ENCODE measurements at regions not wholly inside any gene's neighbourhood (a gene's known extent, or its start where the extent isn't known, plus 50 kb on each side); places are given as distances from the start of the nearest gene placed in this dataset.

DNA sequence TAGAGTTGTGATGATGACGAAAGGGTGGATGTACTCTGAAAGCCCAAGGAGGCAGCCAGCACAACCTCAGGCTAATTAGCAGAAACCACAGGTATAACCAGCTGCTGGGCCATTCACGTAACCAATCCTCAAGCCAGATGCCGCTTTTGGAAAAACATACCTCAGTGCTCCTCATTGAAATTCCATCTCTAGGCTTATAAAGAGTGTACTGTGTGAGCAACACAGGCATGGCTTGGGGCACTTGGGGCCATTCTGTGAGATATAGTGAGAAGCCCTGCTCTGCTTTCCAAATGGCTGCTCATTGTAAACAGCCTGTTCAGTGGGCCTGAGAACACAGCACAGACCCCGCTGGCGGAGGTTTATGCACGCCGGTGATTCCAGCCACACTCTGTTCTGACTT lies 182.1 kb upstream of the HHIP start:
- no peak for DNase-seq (ENCODE audit: low read depth)

DNA sequence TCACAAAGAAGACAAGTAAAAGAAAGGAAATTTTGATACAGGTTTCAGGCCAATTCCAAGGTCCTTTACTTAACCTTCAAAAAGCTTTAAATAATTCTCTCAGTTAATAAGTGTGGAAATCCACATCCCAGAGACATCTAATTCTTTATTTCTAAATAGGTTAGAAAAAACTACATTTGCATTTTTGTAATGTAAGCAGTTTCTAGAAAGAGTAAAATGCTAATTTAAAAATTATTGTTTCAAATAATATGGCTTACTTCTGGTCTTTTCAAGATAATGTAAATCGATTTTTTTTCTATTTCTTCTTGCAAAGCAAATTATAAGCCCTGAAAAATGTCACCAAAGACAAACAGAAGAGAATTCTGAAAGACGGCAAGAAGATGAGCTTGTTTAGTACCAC lies 180.4 kb upstream of the HHIP start:
- no peak for DNase-seq (ENCODE audit: low read depth)

DNA sequence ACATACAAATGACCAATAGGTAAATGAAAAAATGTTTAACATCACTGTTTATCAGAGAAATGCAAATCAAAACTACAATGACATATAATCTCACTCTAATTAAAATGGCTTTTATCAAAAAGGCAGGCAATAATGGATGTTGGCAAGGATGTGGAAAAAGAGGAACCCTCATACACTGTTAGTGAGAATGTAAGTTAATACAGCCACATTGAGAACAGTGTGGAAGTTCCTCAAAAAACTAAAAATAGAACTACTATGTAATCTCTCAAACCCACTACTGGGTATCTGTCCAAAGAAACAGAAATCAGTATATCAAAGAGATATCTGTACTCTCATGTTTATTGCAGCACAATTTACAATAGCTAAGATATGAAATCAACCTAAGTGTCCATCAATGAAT lies 165.9 kb upstream of the HHIP start:
- no peak for DNase-seq (ENCODE audit: low read depth)

GRCh38 chr4:144489831-144490230 lies 156.1 kb upstream of the HHIP start:
- no peak for DNase-seq (ENCODE audit: low read depth)

DNA sequence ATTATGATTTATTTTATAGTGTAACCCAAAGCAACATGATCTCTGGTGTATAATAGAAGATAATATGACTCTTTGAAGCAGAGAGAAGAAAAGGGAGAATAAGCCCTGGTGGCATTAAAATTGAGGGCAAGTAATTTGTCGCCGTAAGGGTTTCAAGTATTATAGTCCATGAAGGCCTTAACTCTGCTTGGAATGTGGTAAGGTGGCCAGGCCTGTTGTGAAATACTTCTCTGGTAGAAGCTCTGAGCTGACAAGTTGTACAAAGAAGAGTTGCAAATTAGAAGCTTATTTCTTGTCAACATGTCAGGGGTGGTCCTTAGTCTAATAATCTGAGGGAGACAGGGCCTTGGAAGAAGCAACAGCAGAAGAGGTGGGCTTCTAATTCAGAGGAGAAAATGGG lies 151.7 kb upstream of the HHIP start:
- DNase-seq (ENCODE audit: low read depth) = no peak

- no peak for DNase-seq (ENCODE audit: low read depth)
These were observed 150.0 kb upstream of the HHIP start for GRCh38 chr4:144495944-144496343.

DNA sequence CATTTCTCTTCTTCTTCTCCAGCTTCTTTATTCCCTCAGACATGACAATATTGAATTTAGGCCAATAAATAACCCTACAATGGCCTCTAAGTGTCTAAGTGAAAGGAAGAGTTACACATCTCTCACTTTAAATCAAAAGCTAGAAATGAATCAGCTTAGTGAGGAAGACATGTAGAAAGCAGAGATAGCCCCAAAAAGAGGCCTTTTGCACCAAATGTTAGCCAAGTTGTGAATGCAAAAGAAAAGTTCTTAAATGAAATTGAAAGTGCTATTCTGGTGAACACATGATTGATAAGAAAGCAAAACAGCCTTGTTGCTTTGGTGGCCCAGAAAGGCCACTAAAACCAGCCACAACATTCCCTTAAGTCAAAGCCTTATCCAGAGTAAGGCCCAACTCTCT lies 146.2 kb upstream of the HHIP start:
- DNase-seq (ENCODE audit: low read depth) = no peak

- no peak for DNase-seq (ENCODE audit: low read depth)
These were observed 144.7 kb upstream of the HHIP start for GRCh38 chr4:144501231-144501780.

- DNase-seq (ENCODE audit: low read depth) = no peak
These were observed 141.1 kb upstream of the HHIP start for GRCh38 chr4:144504883-144505282.

DNA sequence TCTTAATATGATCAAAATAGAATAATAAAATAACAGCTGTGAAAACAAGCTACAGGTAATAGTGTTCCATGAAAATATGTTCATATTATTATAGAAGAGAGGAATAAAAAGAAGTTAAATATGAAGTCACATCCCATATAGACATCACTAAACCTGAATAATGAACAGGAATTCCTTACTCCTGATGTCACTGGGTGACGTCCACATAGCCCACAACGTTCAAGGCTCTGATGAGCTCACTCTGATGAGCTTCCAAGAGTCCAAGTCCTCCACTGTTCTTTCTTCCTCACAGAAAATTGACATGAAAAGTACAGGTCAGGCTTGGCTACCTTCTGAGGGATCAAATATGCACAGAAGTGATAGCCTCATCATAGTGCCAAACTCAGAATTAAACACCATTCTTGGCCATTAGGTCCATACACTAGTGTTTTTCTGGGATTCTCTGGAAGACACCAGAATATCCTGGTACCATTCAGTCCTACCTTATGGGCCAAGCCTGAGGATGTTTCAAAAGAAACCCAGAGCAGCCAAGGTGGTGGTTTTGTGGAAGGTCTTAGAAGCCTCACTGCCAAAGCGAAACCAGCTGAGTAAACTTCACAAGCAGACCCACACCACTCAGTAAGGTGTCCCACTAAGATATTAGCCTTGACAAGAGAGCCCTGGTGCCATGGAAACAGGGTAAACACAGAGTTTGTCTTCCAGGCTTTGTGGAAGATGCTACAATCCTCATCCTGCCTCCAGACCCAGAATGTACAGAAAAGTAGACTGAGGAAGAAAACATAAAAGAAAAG lies 138.4 kb upstream of the HHIP start:
- no peak for DNase-seq (ENCODE audit: low read depth)

- DNase-seq (ENCODE audit: low read depth) = no peak
These were observed 136.6 kb upstream of the HHIP start for GRCh38 chr4:144509088-144510015.

GRCh38 chr4:144514736-144515135 lies 131.2 kb upstream of the HHIP start:
- DNase-seq (ENCODE audit: low read depth) = no peak

DNA sequence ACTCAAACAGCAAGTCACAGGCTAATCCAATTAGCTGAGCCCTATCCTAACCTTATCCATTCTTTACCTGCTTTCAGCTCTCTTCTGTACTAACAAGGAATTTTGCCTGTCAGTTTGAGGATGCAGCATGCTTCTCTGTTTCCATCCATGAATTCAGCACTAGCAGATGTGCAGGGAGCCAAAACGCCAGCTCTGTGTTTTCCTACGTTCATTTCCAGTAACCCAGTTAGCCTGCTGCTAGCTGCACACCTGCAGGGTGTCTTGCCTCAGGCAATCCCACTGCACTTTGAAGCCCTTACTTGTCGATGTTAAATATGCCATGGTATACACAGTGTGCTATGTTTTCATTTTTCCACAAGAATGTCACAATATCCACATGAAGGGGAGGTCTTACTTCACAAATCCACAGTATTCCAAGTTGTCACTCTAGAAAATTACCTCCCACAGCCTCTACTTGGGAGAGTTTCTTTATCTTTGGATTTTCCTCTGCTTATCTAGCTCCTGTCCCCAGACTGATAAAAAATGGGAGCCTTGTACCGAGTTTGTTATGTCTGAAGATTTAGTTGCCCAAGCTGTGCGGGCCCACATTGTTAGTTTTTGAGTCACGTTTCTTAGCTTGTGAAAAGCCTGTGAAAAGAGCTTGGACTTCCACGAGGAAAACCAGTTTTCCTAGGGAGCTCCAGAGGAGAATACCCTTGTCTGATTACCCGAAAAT lies 127.6 kb upstream of the HHIP start:
- no peak for DNase-seq (ENCODE audit: low read depth)

GRCh38 chr4:144531841-144532240 lies 114.1 kb upstream of the HHIP start:
- no peak for DNase-seq (ENCODE audit: low read depth)

DNA sequence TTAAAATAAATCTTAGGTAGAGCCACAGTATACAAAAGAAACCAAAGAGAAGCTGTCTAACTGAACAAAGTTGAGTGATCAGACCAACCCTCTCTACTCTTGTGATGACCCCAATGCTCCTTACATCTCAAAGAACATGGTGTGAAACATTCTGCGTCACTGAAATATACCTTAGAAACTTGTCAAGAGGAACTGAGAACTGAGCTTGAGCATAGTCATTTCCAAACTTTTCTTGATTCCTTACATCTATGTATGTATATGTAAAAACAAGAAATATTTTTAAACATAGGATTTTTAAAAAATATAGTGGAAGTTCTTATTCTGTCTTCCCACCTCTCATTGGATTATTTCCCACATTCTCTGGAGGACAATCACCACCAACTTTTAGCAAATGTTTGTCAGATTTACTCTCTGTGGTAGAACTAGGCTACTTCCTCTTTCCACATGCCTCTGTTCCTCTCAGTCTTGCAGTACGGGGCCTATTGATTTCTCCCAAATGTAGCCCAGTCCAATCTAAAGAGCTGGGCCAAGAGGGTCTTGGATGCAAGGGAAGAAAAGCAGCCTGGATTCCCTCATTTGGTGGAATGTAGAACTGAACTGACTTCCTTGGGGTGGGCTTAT lies 98.2 kb upstream of the HHIP start:
- DNase-seq (ENCODE audit: low read depth) = no peak

- no peak for DNase-seq (ENCODE audit: low read depth)
These were observed 89.3 kb upstream of the HHIP start for GRCh38 chr4:144556636-144557035.

- no peak for DNase-seq (ENCODE audit: low read depth)
These were observed 88.6 kb upstream of the HHIP start for GRCh38 chr4:144557404-144557803.

- no peak for DNase-seq (ENCODE audit: low read depth)
These were observed 83.8 kb upstream of the HHIP start for GRCh38 chr4:144562019-144562705.

- DNase-seq (ENCODE audit: low read depth) = no peak
These were observed 81.6 kb upstream of the HHIP start for GRCh38 chr4:144564358-144564757.

- DNase-seq (ENCODE audit: low read depth) = no peak
These were observed 80.3 kb upstream of the HHIP start for GRCh38 chr4:144565527-144566195.

DNA sequence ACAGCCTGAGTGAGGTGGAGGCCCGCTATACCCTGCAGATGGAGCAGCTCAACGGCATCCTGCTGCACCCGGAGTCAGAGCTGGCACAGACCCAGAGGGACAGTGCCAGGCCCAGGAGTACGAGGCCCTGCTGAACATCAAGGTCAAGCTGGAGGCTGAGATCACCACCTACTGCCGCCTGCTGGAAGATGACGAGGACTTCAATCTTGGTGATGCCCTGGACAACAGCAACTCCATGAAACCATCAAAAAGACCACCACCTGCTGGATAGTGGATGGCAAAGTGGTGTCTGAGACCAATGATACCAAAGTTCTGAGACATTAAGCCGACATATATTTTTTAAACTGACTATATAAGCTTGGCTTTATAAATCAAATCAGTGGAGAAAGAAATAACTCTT lies 73.3 kb upstream of the HHIP start:
- DNase-seq (ENCODE audit: low read depth) = no peak
